PC-3 (cell line): ENCODE measurements at regions not wholly inside any gene's neighbourhood (a gene's known extent, or its start where the extent isn't known, plus 50 kb on each side); places are given as distances from the start of the nearest gene placed in this dataset.

Source experiments
- CTCF ChIP-seq: fragments of 300-600 bp; sonication (generic); conservative IDR thresholded peaks from 2 replicates; pipeline ENCODE4 v1.5.1; 2017; ENCODE audit warnings: antibody characterized with exemption, low read depth, mild to moderate bottlenecking, low read length
- EZH2 ChIP-seq: fragments of 300-600 bp; sonication (generic); IDR thresholded peaks from one replicate; pipeline ENCODE4 v1.6.1; 2017; ENCODE audit warnings: antibody characterized with exemption, mild to moderate bottlenecking, low read length; ENCODE audit not compliant: unreplicated experiment

DNA sequence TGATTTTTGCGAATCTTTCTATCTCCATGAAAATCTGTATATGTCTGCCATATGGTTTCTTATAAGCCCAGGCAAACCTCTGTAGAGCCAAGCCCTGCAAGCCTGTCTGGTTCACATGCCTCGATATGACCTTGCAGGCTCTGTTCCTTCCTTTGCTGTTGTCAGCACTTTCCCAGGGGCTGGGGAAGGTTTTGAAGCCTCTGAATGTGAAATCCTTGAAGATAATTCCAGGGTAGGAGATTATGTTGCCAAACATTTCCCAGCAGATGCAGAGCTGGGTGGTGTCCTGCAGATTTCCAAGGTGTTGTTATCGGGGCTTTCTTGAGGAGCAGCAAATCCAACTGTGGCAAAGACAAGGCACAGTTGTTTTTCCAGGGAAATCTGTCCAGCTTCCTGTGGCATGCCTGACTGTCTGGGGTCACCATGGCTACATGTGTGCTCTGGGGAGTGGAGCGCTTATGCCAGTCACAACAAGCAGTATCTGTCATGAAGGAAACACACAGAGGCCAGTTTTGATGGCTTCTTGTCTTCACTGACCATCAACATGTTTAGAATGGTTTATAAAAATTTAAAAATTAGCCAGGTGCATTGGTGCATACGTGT, 60.7 kb upstream of the RPS23 start:
- no peak for TF ChIP-seq CTCF
- TF ChIP-seq EZH2 = no peak
